ENCODE measurements at regions not wholly inside any gene's neighbourhood (a gene's known extent, or its start where the extent isn't known, plus 50 kb on each side); places are given as distances from the start of the nearest gene placed in this dataset.
"Not testable (repeated sequence)": the region's sequence is repeated elsewhere in the genome, so short reads cannot be mapped to it uniquely, and the experiment has no call there.

DNA sequence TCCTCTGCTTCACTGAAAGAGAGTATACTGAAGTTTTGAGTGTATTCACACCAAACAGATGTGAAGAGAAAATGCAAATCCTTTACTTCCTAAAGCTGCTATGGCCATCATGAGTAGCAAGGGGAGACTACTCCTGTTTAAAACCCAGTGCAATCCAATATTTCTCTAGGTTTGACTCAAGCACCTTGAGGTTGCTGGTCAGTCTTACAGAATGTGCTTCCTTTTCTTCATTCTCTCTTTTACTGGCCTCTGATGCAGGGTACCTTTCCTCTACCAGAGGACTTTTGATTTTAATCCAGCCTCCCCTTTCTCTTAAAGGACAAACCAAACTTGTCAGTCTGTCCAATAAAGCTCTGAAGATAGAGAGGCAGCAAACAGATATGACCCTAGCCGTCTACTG lies 98.1 kb upstream of the TLE4 start:
- no peaks in the 10 kb centered on the region for H3K36me3 Mint-ChIP-seq (ENCODE audit: low read depth)
- H3K4me1 Mint-ChIP-seq (ENCODE audit: low read depth), result peaks cover 28% of the 10 kb centered on the region
- CTCF ChIA-PET, result interaction anchor here (0.6 kb wide), 1 partner anchor 9 kb away, joined by 7 read pairs; no protein-coding TSS in a partner anchor
- H3K4me3 Mint-ChIP-seq, result no peak overlapping the region
- no peaks in the 10 kb centered on the region for H3K27me3 Mint-ChIP-seq (ENCODE audit: low read depth)
- intact Hi-C loops (cut with micrococcal nuclease), result loop anchor here (5.0 to 10.0 kb wide), 2 partner anchors 614 to 701 kb away; no protein-coding TSS in a partner anchor
- H3K9me3 Mint-ChIP-seq, result no peaks in the 10 kb centered on the region
- DNase-seq, result no peak
- no peak overlapping the region for H3K27ac Mint-ChIP-seq

DNA sequence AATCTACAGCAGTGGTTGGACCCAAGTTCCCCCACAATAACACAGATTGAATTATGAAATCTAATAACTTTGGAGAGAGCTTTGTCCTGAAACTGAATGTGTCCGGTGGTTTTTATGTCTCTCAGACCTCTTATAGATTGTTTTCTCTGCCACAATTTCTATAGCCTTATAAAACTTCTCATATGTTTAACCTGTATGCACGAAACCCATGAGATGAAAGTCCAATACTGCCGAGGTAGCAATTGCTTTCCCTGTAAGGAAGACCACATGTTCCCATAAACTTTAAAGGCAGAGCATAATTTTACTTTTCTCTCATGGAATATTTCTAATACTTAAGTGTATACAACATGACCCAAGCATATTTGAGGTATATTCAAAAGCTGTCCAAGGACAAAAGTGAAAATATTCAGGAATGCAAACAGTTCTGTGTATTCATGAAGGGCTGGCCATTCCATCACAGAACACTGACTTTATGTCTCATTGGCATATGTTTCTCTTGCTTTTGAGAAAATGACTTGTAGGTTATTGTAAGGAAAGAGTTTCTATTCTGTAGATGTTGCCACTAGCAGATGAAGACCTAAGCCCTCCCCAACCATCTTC lies 94.4 kb upstream of the TLE4 start:
- Mint-ChIP-seq H3K27me3 (ENCODE audit: low read depth) (no peaks in the 10 kb centered on the region), H3K4me3 (no peak overlapping the region), H3K36me3 (ENCODE audit: low read depth) (no peaks in the 10 kb centered on the region), H3K27ac (no peak overlapping the region), H3K4me1 (ENCODE audit: low read depth) (peaks cover 12% of the 10 kb centered on the region), H3K9me3 (no peaks in the 10 kb centered on the region)
- intact Hi-C loops (cut with micrococcal nuclease), result loop anchor here (5.0 to 10.0 kb wide), 3 partner anchors 65 to 697 kb away; no protein-coding TSS in a partner anchor
- DNase-seq, result no peak
- CTCF ChIA-PET, result interaction anchor here (1.0 kb wide), 1 partner anchor 67 kb away, joined by 4 read pairs; no protein-coding TSS in a partner anchor

DNA sequence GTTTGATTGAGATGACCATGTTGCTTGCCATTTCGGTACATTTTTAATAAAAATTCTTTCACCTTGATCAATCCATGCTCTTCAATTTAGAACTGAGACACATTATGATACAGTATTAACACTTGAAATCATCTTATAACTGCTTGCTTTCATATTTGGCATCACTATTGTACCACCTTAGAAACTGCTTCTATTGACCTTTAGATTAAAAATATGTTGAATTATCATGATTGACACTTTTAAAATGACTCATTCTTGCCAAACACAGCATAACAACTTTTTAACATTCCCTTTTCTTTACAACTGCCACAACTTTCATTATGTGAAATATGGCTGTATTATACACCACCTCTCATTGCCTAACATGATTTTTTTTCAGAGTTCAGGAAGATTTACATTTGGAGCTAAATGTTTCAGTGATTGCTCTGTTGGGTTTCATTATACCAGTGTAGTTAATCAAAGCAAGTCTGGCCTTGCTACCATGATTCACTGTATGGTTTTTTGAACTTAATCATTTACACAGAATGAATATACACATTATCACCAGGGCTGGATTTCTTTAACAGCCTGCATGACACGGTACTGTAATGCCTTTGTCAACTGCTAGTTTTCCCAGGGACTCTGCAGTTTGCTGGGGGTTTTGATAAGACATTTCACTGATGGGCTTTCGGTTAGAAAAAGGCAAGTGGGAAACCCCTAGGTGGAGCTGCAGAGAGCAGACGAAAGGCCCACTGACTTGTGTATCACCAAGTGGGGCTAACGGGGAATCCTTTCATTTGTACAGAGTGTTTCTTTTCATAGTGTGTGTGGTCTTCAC lies 93.6 kb upstream of the TLE4 start:
- no peak overlapping the region for H3K27ac Mint-ChIP-seq
- H3K4me1 Mint-ChIP-seq (ENCODE audit: low read depth), result peaks cover 12% of the 10 kb centered on the region
- CTCF ChIA-PET, result interaction anchor here (1.0 to 1.3 kb wide), 2 partner anchors 9 to 66 kb away, joined by 4 read pairs; no protein-coding TSS in a partner anchor
- H3K4me3 Mint-ChIP-seq, result no peak overlapping the region
- no peaks in the 10 kb centered on the region for H3K27me3 Mint-ChIP-seq (ENCODE audit: low read depth)
- no peaks in the 10 kb centered on the region for H3K9me3 Mint-ChIP-seq
- intact Hi-C loops (cut with micrococcal nuclease), result loop anchor here (1.0 to 10.0 kb wide), 4 partner anchors 64 to 697 kb away; partner anchors contain the start of gene TLE4
- no peaks in the 10 kb centered on the region for H3K36me3 Mint-ChIP-seq (ENCODE audit: low read depth)
- DNase-seq, result peak; percentile 55

DNA sequence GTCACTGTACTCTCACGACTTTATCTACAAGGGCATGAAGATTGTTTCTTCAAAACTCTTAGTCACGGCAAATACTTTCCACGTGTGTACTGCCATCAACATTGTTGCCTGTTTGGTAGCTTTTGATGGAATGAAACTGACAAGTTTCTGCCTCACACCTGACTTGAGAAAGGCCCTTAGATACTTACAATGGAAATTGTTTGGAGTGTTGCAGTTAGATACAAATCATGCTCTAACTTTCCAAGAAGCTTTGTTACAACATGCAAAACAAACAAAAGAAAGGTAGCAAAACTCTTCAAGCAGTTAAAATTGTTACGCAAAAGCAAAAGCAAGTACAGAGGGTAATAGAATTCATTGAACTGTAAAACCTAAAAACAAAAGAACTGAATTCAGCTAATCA lies 91.1 kb upstream of the TLE4 start:
- Mint-ChIP-seq H3K27ac (no peak overlapping the region), H3K4me1 (ENCODE audit: low read depth) (peaks cover 12% of the 10 kb centered on the region), H3K36me3 (ENCODE audit: low read depth) (no peaks in the 10 kb centered on the region), H3K4me3 (no peak overlapping the region), H3K9me3 (no peaks in the 10 kb centered on the region), H3K27me3 (ENCODE audit: low read depth) (no peaks in the 10 kb centered on the region)
- intact Hi-C loops (cut with micrococcal nuclease), result no loop called here
- no peak for DNase-seq
- CTCF ChIA-PET, result interaction anchor here (0.7 to 1.2 kb wide), 3 partner anchors 10 to 195 kb away, joined by 3 to 4 read pairs (median 3); no protein-coding TSS in a partner anchor

DNA sequence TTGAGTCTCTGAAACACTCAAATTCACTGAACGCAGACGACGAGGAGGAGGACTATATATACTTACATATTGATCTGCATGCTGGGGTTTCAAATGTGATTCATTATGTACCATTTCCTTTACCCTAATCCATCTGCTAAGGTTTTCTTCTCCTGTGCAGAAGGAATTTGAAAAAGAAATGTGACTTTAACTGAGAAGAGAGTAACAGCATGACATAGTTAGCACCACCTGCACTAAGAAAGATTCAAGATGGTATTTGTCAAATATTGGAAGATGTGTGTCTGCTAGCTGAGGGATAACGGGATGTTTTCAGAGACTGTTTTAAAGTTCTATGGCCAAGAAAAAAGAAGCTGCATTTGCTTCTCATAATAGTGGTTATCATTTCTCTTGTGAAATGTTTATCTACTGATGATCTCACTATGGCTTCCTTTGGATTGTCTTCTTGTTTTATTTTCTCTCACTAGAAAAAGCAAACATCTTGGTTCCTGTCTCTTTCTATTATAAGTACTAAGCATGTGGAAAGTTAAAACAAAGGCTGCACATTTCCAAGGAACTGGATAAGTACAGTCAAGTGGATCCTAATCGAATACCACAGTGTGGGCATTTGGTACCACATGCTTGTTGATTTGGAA lies 89.8 kb upstream of the TLE4 start:
- Mint-ChIP-seq H3K27me3 (ENCODE audit: low read depth) (no peaks in the 10 kb centered on the region), H3K9me3 (no peaks in the 10 kb centered on the region), H3K27ac (no peak overlapping the region), H3K36me3 (ENCODE audit: low read depth) (no peaks in the 10 kb centered on the region), H3K4me3 (no peak overlapping the region), H3K4me1 (ENCODE audit: low read depth) (peaks cover 12% of the 10 kb centered on the region)
- intact Hi-C loops (cut with micrococcal nuclease), result no loop called here
- DNase-seq, result no peak
- CTCF ChIA-PET, result no interaction called here

DNA sequence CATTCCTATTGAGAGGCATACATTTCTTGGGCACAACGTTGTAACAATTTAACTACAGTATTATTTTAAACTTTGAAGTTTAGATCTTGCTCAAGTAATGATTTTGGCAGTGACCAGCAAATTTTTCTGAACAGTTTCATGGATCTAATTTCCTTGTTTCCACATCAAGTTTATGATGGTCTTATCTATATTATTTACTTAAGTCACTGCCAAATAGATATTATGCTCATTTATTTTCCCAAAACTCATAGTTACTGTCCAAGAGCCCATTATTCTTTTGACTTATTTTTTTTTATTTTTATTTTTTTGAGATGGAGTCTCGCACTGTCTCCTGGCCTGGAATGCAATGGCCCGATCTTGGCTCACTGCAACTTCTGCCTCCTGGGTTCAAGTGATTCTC lies 86.5 kb upstream of the TLE4 start:
- no peaks in the 10 kb centered on the region for H3K9me3 Mint-ChIP-seq
- H3K27ac Mint-ChIP-seq, result no peak overlapping the region
- no peaks in the 10 kb centered on the region for H3K36me3 Mint-ChIP-seq (ENCODE audit: low read depth)
- no peak overlapping the region for H3K4me3 Mint-ChIP-seq
- H3K27me3 Mint-ChIP-seq (ENCODE audit: low read depth), result no peaks in the 10 kb centered on the region
- no peaks in the 10 kb centered on the region for H3K4me1 Mint-ChIP-seq (ENCODE audit: low read depth)
- CTCF ChIA-PET, result no interaction called here
- intact Hi-C loops (cut with micrococcal nuclease), result no loop called here
- DNase-seq, result no peak

DNA sequence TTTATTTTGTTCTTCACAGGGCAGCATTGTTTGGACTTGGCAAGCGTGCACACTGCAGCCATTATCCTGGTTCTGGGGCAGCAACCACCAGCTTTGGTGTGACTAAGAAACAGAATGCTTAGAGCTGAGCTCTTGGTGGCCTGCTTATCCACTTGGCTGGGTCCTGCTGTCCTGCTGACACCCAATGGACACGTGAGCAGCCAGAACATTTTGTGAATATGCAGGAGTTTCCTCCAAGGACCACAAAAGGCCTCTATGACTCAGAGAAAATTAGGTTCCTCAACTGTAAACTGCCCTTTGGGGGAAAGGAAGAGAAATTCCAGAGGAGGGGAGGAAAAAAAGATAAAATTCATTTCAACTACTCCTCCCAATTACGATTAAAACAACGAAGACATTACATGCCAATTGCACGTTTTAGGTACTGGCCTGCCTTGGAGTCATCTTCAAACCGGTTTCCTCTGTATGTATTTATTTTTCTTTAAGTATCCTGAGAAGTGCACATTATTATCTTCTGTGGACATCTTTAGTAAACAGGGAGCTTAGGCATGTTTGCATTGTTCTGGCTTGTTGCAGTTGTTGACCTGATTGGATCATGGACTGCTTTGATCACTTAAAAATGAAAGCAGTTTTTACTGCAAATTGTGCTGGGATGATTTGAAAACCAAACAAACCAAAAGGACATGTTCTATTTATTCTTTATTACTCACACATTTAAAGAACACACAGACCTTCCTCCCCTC lies 82.3 kb upstream of the TLE4 start:
- H3K27ac Mint-ChIP-seq, result no peak overlapping the region
- peaks cover 1% of the 10 kb centered on the region for H3K36me3 Mint-ChIP-seq (ENCODE audit: low read depth)
- CTCF ChIA-PET, result interaction anchor here (1.3 kb wide), 1 partner anchor 9 kb away, joined by 3 read pairs; no protein-coding TSS in a partner anchor
- H3K27me3 Mint-ChIP-seq (ENCODE audit: low read depth), result no peaks in the 10 kb centered on the region
- intact Hi-C loops (cut with micrococcal nuclease), result no loop called here
- H3K4me1 Mint-ChIP-seq (ENCODE audit: low read depth), result no peaks in the 10 kb centered on the region
- no peak for DNase-seq
- no peak overlapping the region for H3K4me3 Mint-ChIP-seq
- H3K9me3 Mint-ChIP-seq, result peaks cover 7% of the 10 kb centered on the region

GRCh38 chr9:79490657-79491248 lies 81.0 kb upstream of the TLE4 start:
- H3K27ac Mint-ChIP-seq, result no peak overlapping the region
- CTCF ChIA-PET, result interaction anchor here (1.3 kb wide), 1 partner anchor 10 kb away, joined by 3 read pairs; no protein-coding TSS in a partner anchor
- no peak overlapping the region for H3K4me3 Mint-ChIP-seq
- peaks cover 1% of the 10 kb centered on the region for H3K36me3 Mint-ChIP-seq (ENCODE audit: low read depth)
- H3K9me3 Mint-ChIP-seq, result peaks cover 7% of the 10 kb centered on the region
- no peaks in the 10 kb centered on the region for H3K4me1 Mint-ChIP-seq (ENCODE audit: low read depth)
- intact Hi-C loops (cut with micrococcal nuclease), result no loop called here
- no peak for DNase-seq
- H3K27me3 Mint-ChIP-seq (ENCODE audit: low read depth), result no peaks in the 10 kb centered on the region

- H3K36me3 Mint-ChIP-seq (ENCODE audit: low read depth), result peaks cover 1% of the 10 kb centered on the region
- H3K4me3 Mint-ChIP-seq, result no peak overlapping the region
- CTCF ChIA-PET, result no interaction called here
- intact Hi-C loops (cut with micrococcal nuclease), result no loop called here
- no peak for DNase-seq
- H3K27ac Mint-ChIP-seq, result no peak overlapping the region
- H3K9me3 Mint-ChIP-seq, result peaks cover 7% of the 10 kb centered on the region
- H3K4me1 Mint-ChIP-seq (ENCODE audit: low read depth), result no peaks in the 10 kb centered on the region
- H3K27me3 Mint-ChIP-seq (ENCODE audit: low read depth), result no peaks in the 10 kb centered on the region
Observed at GRCh38 chr9:79492092-79493009, 79.4 kb upstream of the TLE4 start.

DNA sequence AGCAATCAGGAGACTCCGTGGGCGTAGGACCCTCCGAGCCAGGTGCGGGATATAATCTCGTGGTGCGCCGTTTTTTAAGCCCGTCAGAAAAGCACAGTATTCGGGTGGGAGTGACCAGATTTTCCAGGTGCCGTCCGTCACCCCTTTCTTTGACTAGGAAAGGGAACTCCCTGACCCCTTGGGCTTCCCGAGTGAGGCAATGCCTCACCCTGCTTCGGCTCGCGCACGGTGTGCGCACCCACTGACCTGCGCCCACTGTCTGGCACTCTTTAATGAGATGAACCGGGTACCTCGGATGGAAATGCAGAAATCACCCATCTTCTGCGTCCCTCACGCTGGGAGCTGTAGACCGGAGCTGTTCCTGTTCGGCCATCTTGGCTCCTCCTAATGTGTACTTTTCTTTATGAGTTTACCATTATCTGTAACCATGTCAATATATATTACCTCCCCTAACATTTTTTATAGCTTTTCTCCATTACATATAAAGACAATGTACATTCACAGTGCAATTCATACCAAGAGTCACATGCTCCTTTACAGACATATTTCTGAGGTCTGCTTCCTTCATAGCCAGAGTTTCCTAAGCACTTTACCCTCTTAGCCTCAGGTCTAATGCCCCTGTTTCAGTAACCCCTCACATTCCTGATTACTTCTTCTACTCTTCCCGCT lies 71.4 kb upstream of the TLE4 start:
- H3K9me3 Mint-ChIP-seq; H3K36me3 Mint-ChIP-seq (ENCODE audit: low read depth); H3K27ac Mint-ChIP-seq; H3K4me1 Mint-ChIP-seq (ENCODE audit: low read depth); DNase-seq; H3K4me3 Mint-ChIP-seq; intact Hi-C loops (cut with micrococcal nuclease); H3K27me3 Mint-ChIP-seq (ENCODE audit: low read depth): not testable (repeated sequence)
- CTCF ChIA-PET, result interaction anchor here (0.7 kb wide), 1 partner anchor 29 kb away, joined by 3 read pairs; no protein-coding TSS in a partner anchor

Data from activated naive CD4-positive, alpha-beta T cell treated with anti-CD3 and anti-CD28 coated beads for 36 hours (primary cell).